HG03039 (cell line): ENCODE measurements at regions not wholly inside any gene's neighbourhood (a gene's known extent, or its start where the extent isn't known, plus 50 kb on each side); places are given as distances from the start of the nearest gene placed in this dataset.
"Not testable (repeated sequence)": the region's sequence is repeated elsewhere in the genome, so short reads cannot be mapped to it uniquely, and the experiment has no call there.

ENCODE experiments used
- ATAC-seq: cut with Tn5 transposase; IDR thresholded peaks from one replicate; pipeline ENCODE4 v1.9.1; 2021; ENCODE audit warnings: mild to moderate bottlenecking, moderate library complexity; ENCODE audit not compliant: unreplicated experiment

GRCh38 chr2:58730764-58731487 lies 489.8 kb upstream of the FANCL start:
- no peak for ATAC-seq

DNA sequence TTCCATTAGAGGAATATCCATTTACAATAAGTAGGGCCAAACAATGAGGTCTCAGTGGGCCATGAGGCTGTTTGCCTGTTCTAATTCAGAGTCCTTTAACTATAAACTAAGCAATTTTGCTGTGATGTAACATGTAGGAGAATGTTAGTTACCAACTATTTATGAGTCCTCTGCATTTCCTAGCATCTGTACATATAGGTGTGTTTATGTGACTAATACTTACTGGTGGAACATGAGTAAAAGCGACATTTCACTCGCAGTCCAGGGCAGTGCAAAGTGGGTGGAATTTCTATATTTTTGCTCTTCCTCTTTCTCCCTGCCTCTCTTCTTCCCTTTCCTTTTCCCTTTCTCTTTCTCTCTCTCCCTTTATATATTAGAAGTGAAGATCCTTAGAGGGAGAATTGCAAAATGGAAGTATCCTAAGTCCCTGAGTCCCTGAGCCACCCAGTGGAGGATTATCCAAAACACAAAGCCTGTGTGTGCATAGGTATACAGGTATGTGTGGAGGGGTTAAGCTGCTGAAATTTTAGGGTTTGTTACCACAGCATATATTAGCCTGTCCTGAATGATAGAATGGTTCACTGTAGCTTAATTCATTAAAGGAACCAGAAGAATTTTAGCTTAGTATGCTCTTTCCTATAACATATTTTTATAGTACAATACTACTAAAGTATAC lies 487.0 kb upstream of the FANCL start:
- no peak for ATAC-seq

- ATAC-seq: no peak
These were observed 480.9 kb upstream of the FANCL start for GRCh38 chr2:58721912-58722591.

DNA sequence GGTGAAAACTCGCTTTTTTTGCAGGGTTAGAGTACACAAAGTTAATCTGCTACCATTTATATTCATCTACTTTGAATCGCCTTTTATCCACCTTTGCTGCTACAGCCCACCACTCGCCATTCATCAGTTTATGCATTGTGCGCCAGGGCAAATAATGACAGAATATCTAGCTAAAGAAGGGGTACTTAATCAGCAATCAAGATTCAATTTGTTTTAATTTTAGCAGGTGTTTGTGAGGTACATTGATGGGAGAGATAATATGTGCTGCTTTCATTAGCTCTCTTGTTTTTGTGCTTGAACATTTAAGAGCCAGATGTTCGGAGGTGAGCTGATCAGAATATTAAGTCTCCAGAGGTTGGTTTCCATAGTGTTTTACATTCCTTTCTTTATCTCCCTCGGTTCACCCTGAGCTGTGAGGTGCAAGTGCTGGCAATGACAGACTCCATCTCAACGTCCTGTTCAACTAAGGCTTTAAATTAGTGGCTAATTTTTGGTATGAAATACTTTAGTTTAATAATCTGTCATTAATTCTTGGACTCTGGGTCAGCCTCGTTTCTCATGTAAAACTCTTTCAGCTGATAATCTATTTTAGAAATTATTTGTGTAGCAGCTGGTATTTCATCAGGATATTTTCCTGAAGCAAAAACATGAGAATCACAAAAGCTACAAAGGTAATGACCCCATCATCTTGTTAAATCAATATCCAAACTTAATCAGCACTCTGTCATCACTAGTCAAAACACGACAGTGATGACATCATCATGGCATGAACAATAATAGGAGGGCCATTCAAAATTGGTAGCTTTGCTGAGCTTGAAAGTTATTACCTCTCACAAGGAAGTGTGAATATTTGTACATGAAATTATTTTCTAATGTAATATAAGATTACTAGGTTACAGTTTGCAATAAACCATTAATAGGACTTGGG lies 479.9 kb upstream of the FANCL start:
- ATAC-seq: no peak

- ATAC-seq: no peak
These were observed 479.1 kb upstream of the FANCL start for GRCh38 chr2:58720033-58720769.

- no peak for ATAC-seq
These were observed 474.2 kb upstream of the FANCL start for GRCh38 chr2:58715344-58715743.

DNA sequence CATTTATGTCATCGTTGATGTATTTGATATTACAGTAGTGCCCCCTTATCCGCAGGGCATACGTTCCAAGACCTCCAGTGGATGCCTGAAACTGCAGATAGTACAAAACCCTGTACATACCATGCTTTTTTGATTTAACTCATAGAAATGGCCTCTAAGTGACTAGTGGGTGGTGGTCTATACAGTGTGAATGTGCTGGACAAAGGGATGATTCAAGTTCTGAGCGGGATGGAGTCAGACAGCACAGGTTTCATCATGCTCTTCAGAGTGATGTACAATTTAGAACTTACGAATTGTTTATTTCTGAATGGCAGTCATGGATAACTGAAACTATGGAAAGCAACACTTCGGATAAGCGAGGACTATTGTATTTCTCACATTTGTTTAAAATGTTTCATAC lies 473.1 kb upstream of the FANCL start:
- no peak for ATAC-seq

- no peak for ATAC-seq
These were observed 469.7 kb upstream of the FANCL start for GRCh38 chr2:58710795-58711279.

DNA sequence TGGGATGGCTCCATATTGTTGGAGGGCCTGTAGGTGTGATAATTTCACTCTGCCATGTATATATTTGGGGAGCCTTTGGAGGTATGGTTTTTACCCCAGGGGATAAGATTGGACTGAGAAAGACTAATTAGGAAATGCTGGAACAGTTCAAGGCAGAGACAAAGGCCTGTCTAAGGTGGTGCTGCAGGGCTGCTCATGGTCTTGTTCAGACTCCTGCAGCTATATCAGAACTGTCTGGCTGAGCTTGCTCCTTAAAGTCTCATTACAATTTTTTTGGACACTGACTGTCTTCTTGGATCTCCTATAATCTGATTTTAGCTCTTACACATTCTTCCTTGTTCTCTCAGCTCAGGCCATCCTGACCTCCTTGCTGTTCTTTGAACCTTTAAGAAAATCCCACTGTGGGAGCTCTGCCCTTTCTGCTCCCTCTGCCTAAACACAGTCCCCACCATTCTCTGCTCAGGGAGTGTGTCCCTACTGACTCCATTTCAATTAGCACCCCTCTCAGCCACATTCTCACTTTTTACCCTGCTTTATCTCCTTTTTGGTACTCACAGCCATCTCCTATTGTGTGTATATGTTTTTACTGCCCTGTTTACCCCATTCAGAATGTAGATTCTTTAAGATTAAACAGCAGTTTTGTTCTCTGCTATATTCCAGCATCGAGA lies 468.7 kb upstream of the FANCL start:
- no peak for ATAC-seq

GRCh38 chr2:58709274-58709673 lies 468.1 kb upstream of the FANCL start:
- no peak for ATAC-seq

- no peak for ATAC-seq
These were observed 467.4 kb upstream of the FANCL start for GRCh38 chr2:58708565-58708964.

DNA sequence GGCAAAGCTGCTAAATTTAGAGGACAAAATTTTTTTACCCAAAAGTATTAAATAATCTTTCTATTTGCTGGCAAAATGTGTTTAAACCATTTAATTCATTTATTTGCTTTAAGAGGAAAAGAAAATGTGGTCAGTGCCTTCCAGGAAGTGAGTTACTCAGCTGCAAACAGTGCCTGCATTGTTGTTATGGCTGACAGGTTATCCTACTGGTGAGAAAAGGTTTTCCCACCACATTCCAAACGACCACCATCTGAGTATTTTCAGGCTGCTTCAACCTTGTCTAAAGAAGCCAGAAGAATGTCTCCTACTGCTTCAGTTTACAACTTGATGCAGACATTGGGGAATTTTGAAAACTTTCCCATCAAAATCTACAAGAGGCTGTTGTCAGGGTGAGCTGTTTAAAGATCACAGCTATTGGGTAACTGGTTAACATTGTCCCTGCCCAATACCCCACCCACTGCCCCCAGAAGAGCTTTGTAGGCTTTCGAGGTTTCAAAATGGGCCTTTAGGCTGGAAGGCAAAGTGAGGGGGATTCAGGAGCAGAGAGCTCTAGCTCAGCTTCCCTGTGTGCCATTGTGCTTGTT lies 461.3 kb upstream of the FANCL start:
- ATAC-seq: no peak

DNA sequence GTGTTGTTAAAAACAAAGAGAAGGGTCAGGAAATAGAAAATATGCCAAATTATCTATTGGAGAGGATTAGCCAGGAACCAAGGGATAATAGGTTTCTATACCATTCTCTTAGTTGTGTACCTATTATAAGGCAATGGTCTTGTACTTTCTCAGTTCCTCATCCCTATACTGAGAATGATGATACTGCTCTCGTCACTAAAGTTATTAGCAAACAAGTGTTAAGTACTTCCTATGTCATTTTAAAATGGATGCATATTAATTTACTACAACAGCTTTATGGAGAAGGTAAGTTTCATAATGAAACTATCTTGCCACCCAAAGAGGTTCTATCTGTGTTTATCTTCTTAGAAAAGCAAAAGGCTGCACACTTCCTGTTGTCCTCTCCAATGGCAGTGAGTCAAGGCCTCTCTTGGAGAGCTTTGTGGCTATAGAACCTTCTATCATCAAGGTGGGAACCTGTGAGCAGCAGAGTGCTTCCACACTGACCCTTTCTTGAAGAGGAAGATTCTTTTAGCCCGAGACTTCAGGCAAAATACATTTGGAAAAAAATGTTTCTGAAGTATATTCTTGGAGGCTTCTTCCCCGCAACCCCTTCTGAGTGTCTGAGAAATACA lies 460.7 kb upstream of the FANCL start:
- no peak for ATAC-seq

DNA sequence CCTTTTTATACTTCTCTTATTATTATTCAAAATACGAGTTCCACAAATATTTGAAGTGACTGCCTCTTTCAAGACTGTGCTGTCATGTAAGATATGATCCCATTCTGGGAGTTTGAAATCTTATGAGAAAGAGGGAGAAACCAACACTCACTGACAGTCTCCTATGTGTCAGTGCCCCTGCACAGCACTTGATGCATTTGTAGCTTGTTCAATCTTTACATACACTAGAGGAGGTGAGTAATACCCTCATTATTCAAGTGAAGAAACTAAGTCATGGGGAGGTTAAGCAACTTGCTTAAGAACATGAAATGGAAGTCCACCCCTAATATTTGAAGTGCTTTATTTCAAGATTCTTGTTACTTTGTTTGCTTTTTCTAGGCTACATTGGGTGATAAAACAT lies 459.5 kb upstream of the FANCL start:
- ATAC-seq: no peak

- no peak for ATAC-seq
These were observed 458.3 kb upstream of the FANCL start for GRCh38 chr2:58699411-58699810.

DNA sequence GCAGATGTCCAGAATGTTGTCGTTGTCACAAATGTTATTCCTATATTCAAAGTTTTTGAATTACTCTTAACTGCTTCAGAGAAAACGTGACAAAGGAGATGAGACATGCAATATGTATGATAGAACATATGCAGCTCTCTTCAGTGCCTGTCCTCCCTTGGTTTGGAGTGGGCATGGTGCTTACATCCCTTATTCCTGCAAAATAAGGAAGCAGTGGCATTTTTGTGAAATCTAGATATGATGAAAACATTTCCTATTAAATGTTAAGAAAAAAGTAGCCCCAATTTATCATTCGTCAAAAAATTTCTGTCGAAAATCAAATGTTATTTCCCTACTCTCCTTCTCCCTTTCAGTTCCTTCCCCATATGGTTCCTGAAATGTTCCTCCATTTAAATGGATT lies 457.5 kb upstream of the FANCL start:
- ATAC-seq: no peak

DNA sequence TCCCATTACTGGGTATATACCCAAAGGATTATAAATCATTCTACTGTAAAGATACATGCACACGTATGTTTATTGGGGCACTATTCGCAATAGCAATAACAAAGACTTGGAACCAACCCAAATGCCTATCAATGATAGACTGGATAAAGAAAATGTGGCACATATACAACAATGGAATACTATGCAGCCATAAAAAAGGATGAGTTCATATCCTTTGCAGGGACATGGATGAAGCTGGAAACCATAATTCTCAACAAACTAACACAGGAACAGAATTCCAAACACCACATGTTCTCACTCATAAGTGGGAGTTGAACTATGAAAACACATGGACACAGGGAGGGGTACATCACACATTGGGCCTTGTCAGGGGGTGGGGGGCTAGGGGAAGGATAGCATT lies 453.0 kb upstream of the FANCL start:
- not testable (repeated sequence) for ATAC-seq

- ATAC-seq: not testable (repeated sequence)
These were observed 449.9 kb upstream of the FANCL start for GRCh38 chr2:58691041-58691440.

DNA sequence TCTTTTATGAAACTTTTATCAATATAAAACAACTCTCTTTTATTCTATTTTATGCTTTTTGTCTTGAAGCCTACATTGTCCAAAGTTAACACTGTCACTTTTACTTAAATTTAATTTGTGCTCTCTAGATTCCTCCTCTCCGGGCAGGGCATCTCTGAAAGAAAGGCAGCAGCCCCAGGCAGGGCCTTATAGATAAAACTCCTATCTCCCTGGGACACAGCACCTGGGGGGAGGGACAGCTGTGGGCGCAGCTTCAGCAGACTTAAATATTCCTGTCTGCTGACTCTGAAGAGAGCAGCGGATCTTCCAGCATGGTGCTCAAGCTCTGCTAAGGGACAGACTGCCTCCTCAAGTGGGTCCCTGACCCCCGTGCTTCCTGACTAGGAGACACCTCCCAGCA lies 447.7 kb upstream of the FANCL start:
- ATAC-seq: no peak
